ENCODE measurements at regions not wholly inside any gene's neighbourhood (a gene's known extent, or its start where the extent isn't known, plus 50 kb on each side); places are given as distances from the start of the nearest gene placed in this dataset.

GRCh38 chr18:52002600-52002999, 337.4 kb upstream of the DCC start:
- no peak for FAIRE-seq

More at GRCh38 chr18:52002600-52002999, 337.4 kb upstream of the DCC start:
- Histone ChIP-seq H2AFZ (ENCODE audit: low read depth, low read length) (no peak overlapping the region), H3K9me3 (replicated peaks; ENCODE audit: control insufficient read depth, insufficient read depth, low read depth, low read length) (no peaks in the 10 kb centered on the region), H3K9me1 (ENCODE audit: control insufficient read depth, insufficient read depth, low read length) (no peaks in the 10 kb centered on the region), H3K4me1 (replicated peaks in 1 of 2; ENCODE audit: control insufficient read depth in 2 of 2, insufficient read depth in 2 of 2, low read length in 2 of 2) (no peaks in the 10 kb centered on the region), H3K27me3 (ENCODE audit: control insufficient read depth in 2 of 2, insufficient read depth in 2 of 2, low read length in 2 of 2) (no peaks in the 10 kb centered on the region), H3K27ac (ENCODE audit: extremely low read depth, low read depth, low read length) (no peak overlapping the region), H3K4me2 (ENCODE audit: insufficient read depth, low read length) (no peak overlapping the region), H3K79me2 (ENCODE audit: control insufficient read depth, insufficient read depth, low read length) (no peaks in the 10 kb centered on the region), H3K9ac (ENCODE audit: insufficient read depth in 1 of 2, low read depth in 2 of 2, low read length in 2 of 2) (no peak overlapping the region), H3K36me3 (ENCODE audit: control insufficient read depth, insufficient read depth, low read length) (no peaks in the 10 kb centered on the region), H4K20me1 (replicated peaks; ENCODE audit: control insufficient read depth, insufficient read depth, low read length) (no peaks in the 10 kb centered on the region), H3K4me3 (no peak overlapping the region)
- ChIA-PET POLR2A (no interaction called here), CTCF (ENCODE audit: low intra/inter-chr PET ratio) (no interaction called here)
- DNase-seq (ENCODE audit: extremely low read depth in 1 of 4, low spot score in 3 of 4) = no peak
- in situ Hi-C loops (cut with MboI) (no loop called here), intact Hi-C loops (cut with micrococcal nuclease) (no loop called here)
- TF ChIP-seq MCM5 (IDR thresholded peaks at IDR 0.05; ENCODE audit: low read depth) (no peak), IRF9 (tag; IDR thresholded peaks at IDR 0.05) (no peak), E2F3 (CRISPR knock-in tag; IDR thresholded peaks at IDR 0.05) (no peak), XRCC3 (IDR thresholded peaks at IDR 0.05) (no peak), NEUROD1 (IDR thresholded peaks at IDR 0.05; ENCODE audit: borderline replicate concordance, low read depth, low read length, partially characterized antibody) (no peak), IRF1 (CRISPR knock-in tag; IDR thresholded peaks at IDR 0.05; ENCODE audit: borderline replicate concordance) (no peak), PATZ1 (CRISPR knock-in tag; IDR thresholded peaks at IDR 0.05; ENCODE audit: borderline replicate concordance) (no peak), POLR2B (IDR thresholded peaks at IDR 0.05; ENCODE audit: low read depth, partially characterized antibody) (no peak), NR1H2 (CRISPR knock-in tag; IDR thresholded peaks at IDR 0.05) (no peak)
- no peak for ATAC-seq
- 4% methylated on average over 6 of the region's 6 CpGs for WGBS (ENCODE audit: insufficient coverage, low coverage, missing lambda C conversion rate)
- no TSS peak for BruUV-seq (replicated peaks)

All from K562 (cell line).